ENCODE measurements at regions not wholly inside any gene's neighbourhood (a gene's known extent, or its start where the extent isn't known, plus 50 kb on each side); places are given as distances from the start of the nearest gene placed in this dataset.

GRCh38 chr17:73770115-73770848 lies 126.0 kb upstream of the SDK2 start:
- no peak for TF ChIP-seq CTCF (IDR thresholded peaks at IDR 0.05 in 2 of 3, conservative IDR thresholded peaks at IDR 0.05 in 1 of 3; ENCODE audit: borderline replicate concordance in 1 of 3, insufficient read depth in 1 of 3, low read depth in 2 of 3, low read length in 2 of 3)
- TF ChIP-seq POLR2A (IDR thresholded peaks at IDR 0.05; ENCODE audit: borderline replicate concordance, extremely low read depth, insufficient read depth, insufficient read length), result no peak
- TF ChIP-seq CEBPB (IDR thresholded peaks at IDR 0.05; ENCODE audit: low read depth), result no peak
- no peak; the same call in 1 of the 2 replicates for TF ChIP-seq ATF3 (IDR thresholded peaks at IDR 0.05)
- no peak for TF ChIP-seq REST (IDR thresholded peaks at IDR 0.05; ENCODE audit: low read depth)

All from HCT116 (cell line).